ENCODE measurements at regions not wholly inside any gene's neighbourhood (a gene's known extent, or its start where the extent isn't known, plus 50 kb on each side); places are given as distances from the start of the nearest gene placed in this dataset.
"Not testable (repeated sequence)": the region's sequence is repeated elsewhere in the genome, so short reads cannot be mapped to it uniquely, and the experiment has no call there.

- no peak for TF ChIP-seq CTCF (IDR thresholded peaks at IDR 0.05; ENCODE audit: unreplicated experiment)
- Mint-ChIP-seq H3K4me3 (no peak overlapping the region), H3K36me3 (no peaks in the 10 kb centered on the region), H3K4me1 (peaks cover 12% of the 10 kb centered on the region), H3K9me3 (peaks cover 6% of the 10 kb centered on the region), H3K27me3 (ENCODE audit: low read depth) (no peaks in the 10 kb centered on the region), H3K27ac (no peak overlapping the region)
- DNase-seq (ENCODE audit: low spot score in 2 of 2, unreplicated experiment in 2 of 2), result no peak
Observed at GRCh38 chr7:84904561-84904960, 282.3 kb downstream of the SEMA3D start.

GRCh38 chr7:84901366-84901765 is 285.5 kb downstream of the SEMA3D start:
- peaks cover 6% of the 10 kb centered on the region for H3K9me3 Mint-ChIP-seq
- no peaks in the 10 kb centered on the region for H3K36me3 Mint-ChIP-seq
- TF ChIP-seq CTCF (IDR thresholded peaks at IDR 0.05; ENCODE audit: unreplicated experiment), result no peak
- H3K4me3 Mint-ChIP-seq, result no peak overlapping the region
- no peak for DNase-seq (ENCODE audit: low spot score in 2 of 2, unreplicated experiment in 2 of 2)
- no peak overlapping the region for H3K27ac Mint-ChIP-seq
- H3K27me3 Mint-ChIP-seq (ENCODE audit: low read depth), result no peaks in the 10 kb centered on the region
- peaks cover 2% of the 10 kb centered on the region for H3K4me1 Mint-ChIP-seq

- Mint-ChIP-seq H3K27me3 (ENCODE audit: low read depth) (no peaks in the 10 kb centered on the region), H3K27ac (no peak overlapping the region), H3K9me3 (peaks cover 14% of the 10 kb centered on the region), H3K36me3 (peaks cover 3% of the 10 kb centered on the region), H3K4me3 (no peak overlapping the region), H3K4me1 (peaks cover 2% of the 10 kb centered on the region)
- no peak for TF ChIP-seq CTCF (IDR thresholded peaks at IDR 0.05; ENCODE audit: unreplicated experiment)
- DNase-seq (ENCODE audit: low spot score in 2 of 2, unreplicated experiment in 2 of 2), result no peak
Observed at GRCh38 chr7:84900215-84900614, 286.6 kb downstream of the SEMA3D start.

- Mint-ChIP-seq H3K9me3 (peaks cover 19% of the 10 kb centered on the region), H3K4me3 (no peak overlapping the region), H3K36me3 (peaks cover 6% of the 10 kb centered on the region), H3K27ac (no peak overlapping the region), H3K4me1 (peaks cover 2% of the 10 kb centered on the region), H3K27me3 (ENCODE audit: low read depth) (no peaks in the 10 kb centered on the region)
- no peak for TF ChIP-seq CTCF (IDR thresholded peaks at IDR 0.05; ENCODE audit: unreplicated experiment)
- no peak for DNase-seq (ENCODE audit: low spot score in 2 of 2, unreplicated experiment in 2 of 2)
Observed at GRCh38 chr7:84895563-84895962, 291.3 kb downstream of the SEMA3D start.

GRCh38 chr7:84883570-84883969 is 303.3 kb downstream of the SEMA3D start:
- H3K27ac Mint-ChIP-seq; DNase-seq (ENCODE audit: low spot score in 2 of 2, unreplicated experiment in 2 of 2); H3K4me1 Mint-ChIP-seq; H3K36me3 Mint-ChIP-seq; H3K4me3 Mint-ChIP-seq; H3K27me3 Mint-ChIP-seq (ENCODE audit: low read depth): not testable (repeated sequence)
- peaks cover 39% of the 10 kb centered on the region for H3K9me3 Mint-ChIP-seq

- H3K4me3 Mint-ChIP-seq; H3K4me1 Mint-ChIP-seq; H3K36me3 Mint-ChIP-seq; H3K27ac Mint-ChIP-seq; DNase-seq (ENCODE audit: low spot score in 2 of 2, unreplicated experiment in 2 of 2); H3K27me3 Mint-ChIP-seq (ENCODE audit: low read depth): not testable (repeated sequence)
- peaks cover 22% of the 10 kb centered on the region for H3K9me3 Mint-ChIP-seq
Observed at GRCh38 chr7:84880326-84880997, 306.4 kb downstream of the SEMA3D start.

All from mesothelial cell of epicardium (in vitro differentiated cells).